Ovary (tissue), 3 donors: ENCODE measurements at regions not wholly inside any gene's neighbourhood (a gene's known extent, or its start where the extent isn't known, plus 50 kb on each side); places are given as distances from the start of the nearest gene placed in this dataset.

Experiments used
- CTCF ChIP-seq, 3 donors: fragments of 450-650 bp in 2 of 3; fragments of 200-600 bp in 1 of 3; IDR thresholded peaks; one replicate each; pipeline versions ENCODE4 v1.5.1 to v1.8.0; 2016 to 2022; ENCODE audit warnings: antibody characterized with exemption in 3 of 3, mild to moderate bottlenecking in 1 of 3
- EP300 ChIP-seq: sonication (generic); formaldehyde crosslinking; IDR thresholded peaks from one replicate; pipeline ENCODE4 v1.6.1; 2017; ENCODE audit warnings: antibody characterized with exemption
- POLR2A ChIP-seq: fragments of 450-650 bp; IDR thresholded peaks from one replicate; pipeline ENCODE4 v1.6.1; 2017; ENCODE audit warnings: antibody characterized with exemption, mild to moderate bottlenecking, moderate library complexity
- donor health status: DM: no; HTN: no; CAD: no.

- TF ChIP-seq EP300 = no peak
- no peak for TF ChIP-seq CTCF (IDR thresholded peaks at IDR 0.05)
- TF ChIP-seq POLR2A = no peak
Observed at GRCh38 chr3:137191951-137192350, 234.2 kb downstream of the IL20RB start.
